Bronchial epithelial cell (primary cell): ENCODE measurements at regions not wholly inside any gene's neighbourhood (a gene's known extent, or its start where the extent isn't known, plus 50 kb on each side); places are given as distances from the start of the nearest gene placed in this dataset.

Experiments used
- DNase-seq: peaks from one replicate; pipeline ENCODE4 v3.0.0-alpha.2; 2010; ENCODE audit warnings: low read depth
- FAIRE-seq: peaks from 2 replicates; lab custom pipeline; 2011; peaks lifted over from hg19 to GRCh38; lab: Jason Lieb, UNC
- H3K27me3 ChIP-seq: 2 replicates; pipeline ENCODE4 v1.5.1; 2011; ENCODE audit warnings: low read length; ENCODE audit not compliant: control insufficient read depth, insufficient read depth
- H3K36me3 ChIP-seq: 2 replicates; pipeline ENCODE4 v1.5.1; 2011; ENCODE audit warnings: low read length; ENCODE audit not compliant: control insufficient read depth, insufficient read depth
- H3K4me3 ChIP-seq: 2 replicates; pipeline ENCODE4 v1.5.1; 2011; ENCODE audit warnings: mild to moderate bottlenecking, low read depth, low read length, control low read depth
- CTCF ChIP-seq: IDR thresholded peaks from 2 replicates; pipeline ENCODE4 v1.5.1; 2011; ENCODE audit warnings: mild to moderate bottlenecking, moderate library complexity, low read length, control low read depth, inconsistent platforms; ENCODE audit not compliant: insufficient read depth, severe bottlenecking

GRCh38 chr3:5799398-5799797, 611.9 kb downstream of the EDEM1 start:
- no peak for FAIRE-seq
- Histone ChIP-seq H3K27me3 (no peaks in the 10 kb centered on the region), H3K36me3 (no peaks in the 10 kb centered on the region), H3K4me3 (no peak overlapping the region)
- TF ChIP-seq CTCF, result no peak
- DNase-seq, result no peak

DNA sequence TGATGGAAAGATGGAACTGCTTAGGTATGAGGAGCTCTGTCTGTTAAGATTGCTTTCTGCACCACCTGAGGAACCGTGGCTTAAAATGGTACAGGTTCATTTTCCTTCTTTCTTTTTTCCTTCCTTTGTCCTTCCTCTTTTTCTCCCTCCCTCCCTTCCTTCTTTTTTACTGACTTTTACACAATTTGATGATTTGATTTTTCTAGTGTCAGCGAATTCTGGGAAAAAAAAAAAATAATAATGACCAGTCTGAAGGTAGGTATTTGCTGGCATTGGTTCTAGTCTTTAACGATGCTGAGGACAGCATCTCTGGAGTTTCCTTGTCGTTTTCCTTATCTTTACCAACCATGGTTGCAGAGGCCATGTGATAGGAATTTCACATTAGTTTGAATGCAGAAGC, 613.5 kb downstream of the EDEM1 start:
- DNase-seq, result no peak
- no peak overlapping the region for H3K4me3 ChIP-seq
- no peak for FAIRE-seq
- H3K27me3 ChIP-seq, result no peaks in the 10 kb centered on the region
- H3K36me3 ChIP-seq, result no peaks in the 10 kb centered on the region
- no peak for TF ChIP-seq CTCF

DNA sequence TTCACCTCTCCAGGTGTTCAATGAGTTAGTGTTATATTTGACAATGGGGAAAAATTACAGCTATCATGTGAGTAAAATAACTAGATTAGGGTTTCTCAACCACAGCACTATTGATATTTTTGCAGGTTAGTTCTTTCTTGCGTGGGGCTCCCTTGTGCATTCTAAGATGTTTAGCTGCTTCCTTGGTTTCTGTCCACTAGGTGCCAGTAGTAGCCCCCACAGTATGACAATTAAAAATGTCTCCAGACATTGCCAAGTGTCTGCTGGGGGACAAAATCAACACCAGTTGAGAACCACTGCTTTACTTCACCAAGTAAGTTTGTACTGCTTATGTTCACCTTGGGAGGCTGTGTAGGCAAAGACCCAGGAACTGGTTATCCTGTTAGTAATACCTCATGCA, 618.7 kb downstream of the EDEM1 start:
- H3K27me3 ChIP-seq, result no peaks in the 10 kb centered on the region
- no peak for FAIRE-seq
- DNase-seq, result no peak
- no peak for TF ChIP-seq CTCF
- no peak overlapping the region for H3K4me3 ChIP-seq
- H3K36me3 ChIP-seq, result no peaks in the 10 kb centered on the region

DNA sequence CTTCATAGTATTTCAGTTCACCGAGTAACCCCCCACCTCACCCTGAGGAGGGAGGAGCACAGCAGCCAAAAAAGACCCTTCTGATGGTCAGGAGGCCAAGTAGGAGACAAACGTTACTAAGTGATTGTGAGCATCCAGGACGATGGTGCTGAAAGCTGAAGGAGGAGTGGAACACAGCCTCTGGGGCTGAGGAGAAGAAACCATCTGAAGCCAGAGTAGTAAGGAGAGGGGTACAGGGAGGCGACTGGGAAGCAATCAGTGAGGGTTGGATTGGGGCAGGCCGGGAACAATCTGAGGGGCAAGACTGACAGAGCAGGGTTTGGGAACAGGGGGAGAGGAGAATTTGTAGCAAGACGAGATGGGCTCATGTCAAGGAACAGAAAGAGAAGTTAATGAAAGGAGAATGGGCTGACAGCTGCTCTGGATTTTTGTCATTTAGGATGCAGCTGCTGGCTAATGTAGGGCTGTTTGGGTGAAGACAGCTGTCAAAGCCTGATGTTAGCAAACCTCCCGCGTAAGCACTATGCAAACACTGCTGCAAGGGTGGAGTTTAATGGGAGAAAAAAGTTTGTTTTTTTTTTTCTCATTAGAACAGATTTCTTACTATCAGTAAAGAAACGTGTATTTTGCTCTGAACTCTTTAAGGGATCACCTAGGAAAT, 622.2 kb downstream of the EDEM1 start:
- no peak overlapping the region for H3K4me3 ChIP-seq
- H3K27me3 ChIP-seq, result no peaks in the 10 kb centered on the region
- FAIRE-seq (no peak), DNase-seq (no peak)
- no peaks in the 10 kb centered on the region for H3K36me3 ChIP-seq
- TF ChIP-seq CTCF, result no peak

GRCh38 chr3:5811016-5811415, 623.5 kb downstream of the EDEM1 start:
- no peaks in the 10 kb centered on the region for H3K36me3 ChIP-seq
- DNase-seq (no peak), FAIRE-seq (no peak)
- H3K4me3 ChIP-seq, result no peak overlapping the region
- TF ChIP-seq CTCF, result no peak
- no peaks in the 10 kb centered on the region for H3K27me3 ChIP-seq

DNA sequence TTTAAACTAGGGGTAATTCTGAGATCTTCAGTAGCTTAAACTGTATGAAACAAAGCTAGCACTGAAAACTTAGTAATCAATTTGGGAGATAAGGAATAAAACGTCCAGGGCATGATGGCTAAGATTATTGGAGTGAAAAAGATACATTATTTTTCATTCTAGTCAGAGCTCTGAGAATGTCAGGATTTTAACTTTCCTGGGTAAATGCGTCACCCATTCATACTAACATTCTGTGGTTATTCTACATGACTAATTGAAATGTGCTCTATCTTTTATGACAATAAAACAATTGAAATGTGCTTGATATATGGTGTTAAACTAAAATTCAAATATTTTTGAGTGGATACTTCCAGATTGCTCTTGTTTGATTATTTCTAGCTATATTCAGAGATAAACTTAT, 626.0 kb downstream of the EDEM1 start:
- no peak overlapping the region for H3K4me3 ChIP-seq
- no peaks in the 10 kb centered on the region for H3K36me3 ChIP-seq
- TF ChIP-seq CTCF, result no peak
- no peaks in the 10 kb centered on the region for H3K27me3 ChIP-seq
- DNase-seq, result no peak
- FAIRE-seq, result no peak
